ENCODE measurements at regions not wholly inside any gene's neighbourhood (a gene's known extent, or its start where the extent isn't known, plus 50 kb on each side); places are given as distances from the start of the nearest gene placed in this dataset.

GRCh38 chr5:73266925-73267765, 94.2 kb downstream of the TMEM174 start:
- H3K27me3 ChIP-seq (ENCODE audit: low read depth): peaks cover 6% of the 10 kb centered on the region
- DNase-seq (no peak), ATAC-seq (no peak)
- no peaks in the 10 kb centered on the region for H3K9me3 ChIP-seq
- H3K27ac ChIP-seq: no peak overlapping the region
- TF ChIP-seq CTCF (IDR thresholded peaks at IDR 0.05): no peak
- H3K36me3 ChIP-seq: no peaks in the 10 kb centered on the region
- H3K4me3 ChIP-seq: peak overlapping the region; percentile 9
- intact Hi-C loops (cut with DNase I): no loop called here
- H3K4me1 ChIP-seq: no peaks in the 10 kb centered on the region

GRCh38 chr5:73266176-73266738, 93.3 kb downstream of the TMEM174 start:
- H3K27me3 ChIP-seq (ENCODE audit: low read depth): peaks cover 6% of the 10 kb centered on the region
- no peaks in the 10 kb centered on the region for H3K9me3 ChIP-seq
- no peaks in the 10 kb centered on the region for H3K4me1 ChIP-seq
- no peak for TF ChIP-seq CTCF (IDR thresholded peaks at IDR 0.05)
- intact Hi-C loops (cut with DNase I): no loop called here
- H3K27ac ChIP-seq: no peak overlapping the region
- no peaks in the 10 kb centered on the region for H3K36me3 ChIP-seq
- ATAC-seq (no peak), DNase-seq (no peak)
- no peak overlapping the region for H3K4me3 ChIP-seq

- Histone ChIP-seq H3K4me3 (no peak overlapping the region), H3K36me3 (no peaks in the 10 kb centered on the region), H3K4me1 (no peaks in the 10 kb centered on the region), H3K9me3 (no peaks in the 10 kb centered on the region), H3K27ac (no peak overlapping the region), H3K27me3 (ENCODE audit: low read depth) (peaks cover 6% of the 10 kb centered on the region)
- no peak for DNase-seq
- intact Hi-C loops (cut with DNase I): no loop called here
- ATAC-seq: no peak
- no peak for TF ChIP-seq CTCF (IDR thresholded peaks at IDR 0.05)
Measured at GRCh38 chr5:73265641-73266040, 92.6 kb downstream of the TMEM174 start.

DNA sequence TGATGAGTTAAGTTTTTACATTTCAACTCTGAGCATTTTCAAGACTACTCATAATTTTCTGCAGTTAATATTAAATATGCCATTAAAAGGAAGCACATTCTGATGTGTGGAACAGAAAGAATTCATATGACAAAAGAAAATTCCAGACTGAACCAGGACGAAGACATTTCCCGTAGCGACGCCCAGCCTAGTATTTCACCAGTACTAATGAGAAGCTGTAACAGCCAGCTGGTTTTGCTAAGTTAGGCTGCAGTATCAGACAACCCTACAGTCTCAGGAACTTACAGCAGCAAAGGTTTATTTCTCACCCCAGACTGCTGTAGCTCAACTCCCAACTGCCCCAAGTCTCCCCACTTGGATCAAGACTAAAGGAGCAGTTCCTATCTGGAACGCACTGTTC, 91.6 kb downstream of the TMEM174 start:
- Histone ChIP-seq H3K27ac (no peak overlapping the region), H3K9me3 (no peaks in the 10 kb centered on the region), H3K4me1 (no peaks in the 10 kb centered on the region), H3K4me3 (no peak overlapping the region), H3K27me3 (ENCODE audit: low read depth) (peaks cover 6% of the 10 kb centered on the region), H3K36me3 (no peaks in the 10 kb centered on the region)
- intact Hi-C loops (cut with DNase I): no loop called here
- DNase-seq (no peak), ATAC-seq (no peak)
- TF ChIP-seq CTCF (IDR thresholded peaks at IDR 0.05): no peak

DNA sequence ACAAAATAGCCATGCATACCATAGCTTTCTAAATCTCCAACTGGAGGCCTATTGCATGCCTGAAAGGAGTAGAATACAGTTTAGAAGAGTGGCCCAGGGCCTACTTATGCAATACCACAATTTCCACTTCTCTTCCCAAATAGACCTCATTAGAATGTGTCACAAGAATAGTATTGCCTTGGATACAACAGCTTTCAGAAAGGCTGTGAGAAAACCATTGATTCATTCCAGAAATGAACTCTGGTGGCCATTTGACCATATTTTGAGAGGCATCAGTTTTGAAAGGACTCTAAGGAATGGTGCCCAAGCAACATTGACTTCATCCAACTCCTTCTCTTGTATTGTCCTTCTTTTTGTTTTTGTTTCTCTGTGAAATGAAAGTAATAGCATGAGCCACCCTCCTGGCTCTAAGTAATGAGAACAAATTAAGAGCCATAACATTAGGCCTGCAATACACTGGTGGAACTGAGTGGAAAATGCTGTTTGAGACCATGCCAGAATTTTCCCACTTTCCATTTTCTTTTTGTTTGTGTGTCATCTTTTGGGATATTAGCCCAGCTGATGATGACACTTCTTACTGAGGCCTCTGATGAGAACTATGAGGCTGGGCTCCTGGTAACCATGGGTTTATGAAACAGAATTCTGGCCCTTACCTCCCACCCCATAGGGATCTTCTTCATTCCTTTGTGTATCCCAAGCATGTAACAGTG, 90.2 kb downstream of the TMEM174 start:
- Histone ChIP-seq H3K4me3 (no peak overlapping the region), H3K36me3 (no peaks in the 10 kb centered on the region), H3K4me1 (no peaks in the 10 kb centered on the region), H3K27ac (no peak overlapping the region), H3K27me3 (ENCODE audit: low read depth) (peaks cover 6% of the 10 kb centered on the region), H3K9me3 (no peaks in the 10 kb centered on the region)
- TF ChIP-seq CTCF (IDR thresholded peaks at IDR 0.05): no peak
- intact Hi-C loops (cut with DNase I): no loop called here
- no peak for DNase-seq
- ATAC-seq: no peak

Data from lower lobe of right lung (tissue), 2 donors.